CD14-positive monocyte (primary cell): ENCODE measurements at regions not wholly inside any gene's neighbourhood (a gene's known extent, or its start where the extent isn't known, plus 50 kb on each side); places are given as distances from the start of the nearest gene placed in this dataset.

Experiments
- DNase-seq, 3 donors: peaks; one replicate each; pipeline ENCODE4 v3.0.0-alpha.2; 2011 to 2022
- H2AFZ ChIP-seq: 2 replicates; pipeline ENCODE4 v1.6.0; 2012; ENCODE audit warnings: mild to moderate bottlenecking, low read depth, low read length, inconsistent platforms; ENCODE audit not compliant: insufficient read depth, poor library complexity, severe bottlenecking
- H3K27ac ChIP-seq, 2 donors: 1 replicate in 1 of 2; 2 replicates in 1 of 2; pipeline ENCODE4 v1.5.1; 2012 to 2013; ENCODE audit warnings: low read length in 2 of 2, control low read depth in 1 of 2, inconsistent platforms in 1 of 2, low read depth in 1 of 2, mild to moderate bottlenecking in 1 of 2
- H3K27me3 ChIP-seq, 2 donors: one replicate each; pipeline versions ENCODE4 v1.6.0 to v1.6.1; 2011 to 2013; ENCODE audit warnings: low read length in 2 of 2; ENCODE audit not compliant: control insufficient read depth in 2 of 2, insufficient read depth in 2 of 2
- H3K36me3 ChIP-seq, 2 donors: replicated peaks in 1 of 2; 1 replicate in 1 of 2; 2 replicates in 1 of 2; pipeline versions ENCODE4 v1.5.1 to v1.6.1; 2012 to 2013; ENCODE audit warnings: low read length in 2 of 2, control low read depth in 1 of 2, inconsistent platforms in 1 of 2, mild to moderate bottlenecking in 1 of 2; ENCODE audit not compliant: insufficient read depth in 2 of 2, control insufficient read depth in 1 of 2
- H3K4me1 ChIP-seq, 2 donors: 1 replicate in 1 of 2; 2 replicates in 1 of 2; pipeline versions ENCODE4 v1.5.1 to v1.6.1; 2012 to 2013; ENCODE audit warnings: low read length in 2 of 2, control low read depth in 1 of 2, inconsistent platforms in 1 of 2, mild to moderate bottlenecking in 1 of 2, moderate library complexity in 1 of 2; ENCODE audit not compliant: insufficient read depth in 2 of 2, control insufficient read depth in 1 of 2
- H3K4me2 ChIP-seq: replicated peaks from 2 replicates; pipeline ENCODE3; 2012; ENCODE audit warnings: low read length, moderate library complexity, mild to moderate bottlenecking; ENCODE audit not compliant: poor library complexity, severe bottlenecking; ENCODE audit errors: extremely low read depth
- H3K4me3 ChIP-seq, 3 experiments: fragments of 200-600 bp in 1 of 3; sonication (generic) in 1 of 3; replicated peaks in 1 of 3; 1 replicate in 2 of 3; 2 replicates in 1 of 3; pipeline ENCODE4 v1.5.1; 2011 to 2013; ENCODE audit warnings: low read length in 3 of 3, mild to moderate bottlenecking in 3 of 3, control low read depth in 2 of 3, low read depth in 2 of 3, inconsistent platforms in 1 of 3, moderate library complexity in 1 of 3
- H3K79me2 ChIP-seq: 2 replicates; pipeline ENCODE4 v1.6.0; 2012; ENCODE audit warnings: mild to moderate bottlenecking, control low read depth, inconsistent platforms, low read length, moderate library complexity; ENCODE audit not compliant: insufficient read depth
- H3K9ac ChIP-seq: 2 replicates; pipeline ENCODE4 v1.6.0; 2017; ENCODE audit warnings: low read length, mild to moderate bottlenecking; ENCODE audit not compliant: insufficient read depth, poor library complexity, severe bottlenecking
- H3K9me3 ChIP-seq, 2 donors: replicated peaks in 1 of 2; 1 replicate in 1 of 2; 2 replicates in 1 of 2; pipeline versions ENCODE4 v1.5.1 to v1.6.1; 2012 to 2013; ENCODE audit warnings: low read length in 2 of 2, control low read depth in 1 of 2; ENCODE audit not compliant: control insufficient read depth in 1 of 2, insufficient read depth in 1 of 2
- H4K20me1 ChIP-seq: 2 replicates; pipeline ENCODE4 v1.6.0; 2012; ENCODE audit warnings: mild to moderate bottlenecking, low read length, control low read depth, moderate library complexity; ENCODE audit not compliant: insufficient read depth
- H3K27ac Mint-ChIP-seq, 7 donors: one replicate each; pipeline ENCODE4 v1.8.0; 2020; ENCODE audit warnings: mild to moderate bottlenecking in 7 of 7, mixed read lengths in 7 of 7, moderate library complexity in 6 of 7, inconsistent platforms in 2 of 7
- H3K27me3 Mint-ChIP-seq, 3 donors: one replicate each; pipeline ENCODE4 v1.8.0; 2021 to 2022; ENCODE audit warnings: low read depth in 3 of 3, mild to moderate bottlenecking in 3 of 3, mixed read lengths in 3 of 3, moderate library complexity in 3 of 3, inconsistent platforms in 1 of 3
- H3K36me3 Mint-ChIP-seq, 2 donors: one replicate each; pipeline ENCODE4 v1.8.0; 2020; ENCODE audit warnings: mixed read lengths in 2 of 2, inconsistent platforms in 1 of 2, mild to moderate bottlenecking in 1 of 2
- H3K4me1 Mint-ChIP-seq: one replicate; pipeline ENCODE4 v1.8.0; 2020; ENCODE audit warnings: mild to moderate bottlenecking, mixed read lengths
- H3K4me3 Mint-ChIP-seq, 2 donors: one replicate each; pipeline ENCODE4 v1.8.0; 2020; ENCODE audit warnings: mild to moderate bottlenecking in 2 of 2, mixed read lengths in 2 of 2, moderate library complexity in 1 of 2
- H3K9me3 Mint-ChIP-seq, 7 donors: one replicate each; pipeline ENCODE4 v1.8.0; 2020 to 2022; ENCODE audit warnings: mixed read lengths in 7 of 7, mild to moderate bottlenecking in 6 of 7, moderate library complexity in 6 of 7, inconsistent platforms in 2 of 7
- WGBS: methylation state at CpG from one replicate; pipeline ENCODE4 v1.1.5; 2013; ENCODE audit warnings: missing lambda C conversion rate; ENCODE audit not compliant: insufficient coverage; 5-methylcytosine and 5-hydroxymethylcytosine counted together
- intact Hi-C, 2 donors: fragments of 100-400 bp; cut with micrococcal nuclease; formaldehyde crosslinking; loops; one replicate each; pipeline versions ENCODE4 v1.15.0 to v1.15.1; 2023
- TF ChIP-seq, protein P1 (sequence below): fragments of 200-600 bp; IDR thresholded peaks from one replicate; pipeline ENCODE4 v1.8.0; 2022; ENCODE audit warnings: antibody characterized with exemption, mild to moderate bottlenecking

DNA sequence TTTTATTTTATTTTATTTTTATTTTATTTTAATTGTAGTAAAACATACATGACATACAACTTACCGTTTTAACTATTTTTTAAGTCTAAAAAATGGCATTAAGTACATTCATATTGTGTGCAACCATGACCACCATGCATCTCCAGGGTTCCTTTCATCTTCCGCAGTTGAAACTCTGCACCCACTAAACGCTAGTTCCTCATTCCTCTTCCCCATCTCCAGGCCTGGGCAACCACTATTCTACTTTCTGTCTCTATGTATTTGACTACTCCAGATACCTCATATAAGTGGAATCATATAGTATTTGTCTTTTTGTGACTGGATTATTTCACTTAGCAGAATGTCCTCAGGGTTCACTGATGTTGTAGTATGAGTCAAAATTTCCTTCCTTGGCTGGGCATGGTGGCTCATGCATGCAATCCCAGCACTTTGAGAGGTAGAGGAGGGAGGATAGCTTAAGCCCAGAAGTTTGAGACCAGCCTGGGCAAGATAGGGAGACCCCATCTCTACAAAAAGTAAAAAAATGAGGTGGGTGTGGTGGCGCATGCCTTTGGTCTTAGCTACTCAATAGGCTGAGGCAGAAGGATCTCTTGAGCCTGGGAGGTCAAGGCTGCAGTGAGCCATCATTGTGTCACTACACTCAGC is 55.7 kb upstream of the ZNF507 start:
- WGBS, result 0% methylated on average over 1 of the region's 4 CpGs
- H3K27me3 Mint-ChIP-seq, result peaks cover 17 to 26% (median 23%) of the 10 kb centered on the region in 3 donors
- no peaks in the 10 kb centered on the region for H3K4me1 ChIP-seq

DNA sequence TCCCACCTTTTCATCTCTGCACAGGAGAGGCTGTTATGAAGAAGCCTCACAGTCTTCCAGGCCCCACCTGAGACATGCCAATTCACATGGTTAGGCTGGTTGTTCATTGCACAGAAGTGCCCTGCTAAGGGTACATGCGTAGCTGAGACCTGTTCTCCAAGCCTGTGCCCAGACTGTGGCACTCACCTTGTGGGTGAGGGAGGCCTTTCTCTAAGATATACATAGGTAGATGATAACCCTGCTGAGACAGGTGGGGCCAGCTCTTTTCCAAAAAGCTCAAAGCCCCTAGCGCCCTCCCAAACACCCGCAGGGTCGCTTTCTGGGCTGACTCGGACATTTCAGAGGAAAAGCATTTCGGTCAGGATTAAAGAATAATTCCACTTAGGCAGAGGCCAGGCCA is 53.5 kb upstream of the ZNF507 start:
- H3K27me3 ChIP-seq, result peaks cover 0 to 4% of the 10 kb centered on the region in 2 donors
- no peaks in the 10 kb centered on the region for H4K20me1 ChIP-seq
- no peak for DNase-seq
- no peaks in the 10 kb centered on the region for H3K36me3 ChIP-seq
- H3K9ac ChIP-seq, result no peak overlapping the region
- H2AFZ ChIP-seq, result no peak overlapping the region
- no peaks in the 10 kb centered on the region for H3K9me3 ChIP-seq
- H3K4me1 ChIP-seq, result no peaks in the 10 kb centered on the region
- no peak overlapping the region for H3K4me2 ChIP-seq
- Mint-ChIP-seq H3K4me3 (no peak overlapping the region), H3K36me3 (no peaks in the 10 kb centered on the region), H3K9me3 (peaks cover 0 to 5% (median 0%) of the 10 kb centered on the region in 7 donors), H3K27ac (no peak overlapping the region), H3K27me3 (peaks cover 10 to 26% (median 21%) of the 10 kb centered on the region in 3 donors), H3K4me1 (peaks cover 2% of the 10 kb centered on the region)
- H3K4me3 ChIP-seq, result no peak overlapping the region
- 89% methylated on average over 4 of the region's 6 CpGs for WGBS
- H3K27ac ChIP-seq, result no peak overlapping the region
- no peaks in the 10 kb centered on the region for H3K79me2 ChIP-seq
- TF ChIP-seq, protein P1, sequence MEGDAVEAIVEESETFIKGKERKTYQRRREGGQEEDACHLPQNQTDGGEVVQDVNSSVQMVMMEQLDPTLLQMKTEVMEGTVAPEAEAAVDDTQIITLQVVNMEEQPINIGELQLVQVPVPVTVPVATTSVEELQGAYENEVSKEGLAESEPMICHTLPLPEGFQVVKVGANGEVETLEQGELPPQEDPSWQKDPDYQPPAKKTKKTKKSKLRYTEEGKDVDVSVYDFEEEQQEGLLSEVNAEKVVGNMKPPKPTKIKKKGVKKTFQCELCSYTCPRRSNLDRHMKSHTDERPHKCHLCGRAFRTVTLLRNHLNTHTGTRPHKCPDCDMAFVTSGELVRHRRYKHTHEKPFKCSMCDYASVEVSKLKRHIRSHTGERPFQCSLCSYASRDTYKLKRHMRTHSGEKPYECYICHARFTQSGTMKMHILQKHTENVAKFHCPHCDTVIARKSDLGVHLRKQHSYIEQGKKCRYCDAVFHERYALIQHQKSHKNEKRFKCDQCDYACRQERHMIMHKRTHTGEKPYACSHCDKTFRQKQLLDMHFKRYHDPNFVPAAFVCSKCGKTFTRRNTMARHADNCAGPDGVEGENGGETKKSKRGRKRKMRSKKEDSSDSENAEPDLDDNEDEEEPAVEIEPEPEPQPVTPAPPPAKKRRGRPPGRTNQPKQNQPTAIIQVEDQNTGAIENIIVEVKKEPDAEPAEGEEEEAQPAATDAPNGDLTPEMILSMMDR, result no peak
- intact Hi-C loops, result no loop called here

More for the DNA sequence above, 55.7 kb upstream of the ZNF507 start:
- Histone ChIP-seq H3K4me3 (no peak overlapping the region), H3K9me3 (no peaks in the 10 kb centered on the region), H3K4me2 (no peak overlapping the region), H3K79me2 (no peaks in the 10 kb centered on the region), H3K27ac (no peak overlapping the region), H3K36me3 (no peaks in the 10 kb centered on the region), H3K9ac (no peak overlapping the region), H3K27me3 (peaks cover 1 to 4% of the 10 kb centered on the region in 2 donors), H4K20me1 (no peaks in the 10 kb centered on the region), H2AFZ (no peak overlapping the region)
- intact Hi-C loops, result no loop called here
- H3K4me1 Mint-ChIP-seq, result no peaks in the 10 kb centered on the region
- no peak overlapping the region for H3K4me3 Mint-ChIP-seq
- DNase-seq, result peak; percentile 1 to 15 (median 9)
- H3K36me3 Mint-ChIP-seq, result no peaks in the 10 kb centered on the region
- no peak overlapping the region for H3K27ac Mint-ChIP-seq
- H3K9me3 Mint-ChIP-seq, result peaks cover 0 to 5% (median 0%) of the 10 kb centered on the region in 7 donors
- TF ChIP-seq, protein P1, result no peak
